HEK293 (cell line): ENCODE measurements at regions not wholly inside any gene's neighbourhood (a gene's known extent, or its start where the extent isn't known, plus 50 kb on each side); places are given as distances from the start of the nearest gene placed in this dataset.

Source experiments
- CTCF ChIA-PET: fragments of 350-600 bp; formaldehyde crosslinking; extraction: SDS; loops from one replicate; lab custom pipeline; 2021; ENCODE audit warnings: antibody characterized with exemption; lab: Yijun Ruan, JAX
- POLR2A ChIA-PET: fragments of 300-600 bp; formaldehyde crosslinking; extraction: SDS; loops from one replicate; lab custom pipeline; 2020; ENCODE audit warnings: antibody characterized with exemption, inconsistent platforms; lab: Yijun Ruan, JAX
- H3K27ac ChIP-seq: fragments of 200-500 bp; sonication (Bioruptor generic); 2 replicates; pipeline ENCODE4 v1.5.1; 2014; ENCODE audit warnings: low read depth, low read length, control low read depth, inconsistent platforms; ENCODE audit errors: extremely low read depth
- H3K36me3 ChIP-seq, 2 experiments: fragments of 200-500 bp in 1 of 2; sonication (Bioruptor generic) in 1 of 2; 1 replicate in 1 of 2; 2 replicates in 1 of 2; pipeline ENCODE4 v1.5.1; 2014 to 2017; ENCODE audit warnings: inconsistent platforms in 2 of 2, low read length in 2 of 2; ENCODE audit not compliant: control insufficient read depth in 2 of 2, insufficient read depth in 1 of 2
- H3K4me1 ChIP-seq: fragments of 200-500 bp; sonication (Bioruptor generic); 2 replicates; pipeline ENCODE4 v1.5.1; 2014; ENCODE audit warnings: mild to moderate bottlenecking, low read length, inconsistent platforms; ENCODE audit not compliant: control insufficient read depth, insufficient read depth
- H3K4me3 ChIP-seq: 2 replicates; pipeline ENCODE4 v1.5.1; 2011; ENCODE audit warnings: low read depth, mild to moderate bottlenecking, control low read depth, low read length, moderate library complexity
- H3K9me3 ChIP-seq: fragments of 200-500 bp; sonication (Bioruptor generic); 2 replicates; pipeline ENCODE4 v1.5.1; 2014; ENCODE audit warnings: low read depth, low read length, inconsistent platforms; ENCODE audit not compliant: control insufficient read depth, insufficient read depth
- BCL11A ChIP-seq: fragments of 450-650 bp; formaldehyde crosslinking; IDR thresholded peaks from 2 replicates; pipeline ENCODE4 v1.5.1; 2016; ENCODE audit warnings: low read depth, missing biosample characterization, missing genetic modification characterization
- TCF7L2 ChIP-seq: IDR thresholded peaks from 2 replicates; pipeline ENCODE4 v1.6.1; 2011; ENCODE audit warnings: low read depth, mild to moderate bottlenecking, inconsistent platforms, low read length, moderate library complexity, borderline replicate concordance
- ZEB2 ChIP-seq: fragments of 450-650 bp; formaldehyde crosslinking; IDR thresholded peaks from 2 replicates; pipeline ENCODE4 v1.5.1; 2016; ENCODE audit warnings: missing biosample characterization, missing genetic modification characterization
- ZNF132 ChIP-seq: fragments of 450-650 bp; formaldehyde crosslinking; IDR thresholded peaks from 2 replicates; pipeline ENCODE4 v1.5.1; 2017; ENCODE audit warnings: missing biosample characterization, missing genetic modification characterization, borderline replicate concordance
- ZNF146 ChIP-seq: fragments of 450-650 bp; formaldehyde crosslinking; IDR thresholded peaks from 2 replicates; pipeline ENCODE4 v1.5.1; 2016; ENCODE audit warnings: missing biosample characterization, missing genetic modification characterization
- ZNF274 ChIP-seq, 2 experiments: fragments of 200-500 bp in 1 of 2; fragments of 450-650 bp in 1 of 2; sonication (Bioruptor generic) in 1 of 2; formaldehyde crosslinking in 1 of 2; IDR thresholded peaks; 2 replicates each; pipeline versions ENCODE4 v1.5.1 to v1.6.1; 2014 to 2016; ENCODE audit warnings: borderline replicate concordance in 1 of 2, inconsistent platforms in 1 of 2, low read length in 1 of 2, missing biosample characterization in 1 of 2, missing genetic modification characterization in 1 of 2
- ZNF350 ChIP-seq: fragments of 450-650 bp; formaldehyde crosslinking; IDR thresholded peaks from 2 replicates; pipeline ENCODE4 v1.5.0; 2017; ENCODE audit warnings: missing biosample characterization, mild to moderate bottlenecking, missing genetic modification characterization
- ZNF404 ChIP-seq: fragments of 450-650 bp; formaldehyde crosslinking; IDR thresholded peaks from 2 replicates; pipeline ENCODE4 v1.5.1; 2017; ENCODE audit warnings: missing biosample characterization, missing genetic modification characterization
- ZNF433 ChIP-seq: fragments of 450-650 bp; formaldehyde crosslinking; IDR thresholded peaks from 2 replicates; pipeline ENCODE4 v1.5.1; 2016; ENCODE audit warnings: missing biosample characterization, missing genetic modification characterization, low read depth
- ZNF529 ChIP-seq: fragments of 450-650 bp; formaldehyde crosslinking; IDR thresholded peaks from 2 replicates; pipeline ENCODE4 v1.5.1; 2017; ENCODE audit warnings: missing genetic modification characterization, missing biosample characterization; ENCODE audit not compliant: insufficient replicate concordance
- ZNF530 ChIP-seq: fragments of 450-650 bp; formaldehyde crosslinking; IDR thresholded peaks from 2 replicates; pipeline ENCODE4 v1.5.1; 2016; ENCODE audit warnings: low read depth, missing biosample characterization, missing genetic modification characterization
- ZSCAN23 ChIP-seq: fragments of 450-650 bp; formaldehyde crosslinking; IDR thresholded peaks from 2 replicates; pipeline ENCODE4 v1.5.1; 2016; ENCODE audit warnings: missing biosample characterization, missing genetic modification characterization
- TF ChIP-seq, protein P1 (sequence below): fragments of 450-650 bp; formaldehyde crosslinking; IDR thresholded peaks from 2 replicates; pipeline ENCODE4 v1.5.1; 2016; ENCODE audit warnings: missing biosample characterization, missing genetic modification characterization
- TF ChIP-seq, protein P2 (sequence below): IDR thresholded peaks from 2 replicates; pipeline ENCODE4 v1.6.1; 2011; ENCODE audit warnings: mild to moderate bottlenecking, low read depth, low read length, borderline replicate concordance
- TF ChIP-seq, protein P3 (sequence below): fragments of 450-650 bp; formaldehyde crosslinking; IDR thresholded peaks from 2 replicates; pipeline ENCODE4 v1.5.1; 2016; ENCODE audit warnings: missing biosample characterization, missing genetic modification characterization
- TF ChIP-seq, protein P4 (sequence below): fragments of 450-650 bp; formaldehyde crosslinking; IDR thresholded peaks from 2 replicates; pipeline ENCODE4 v1.5.1; 2016; ENCODE audit warnings: missing biosample characterization, missing genetic modification characterization

DNA sequence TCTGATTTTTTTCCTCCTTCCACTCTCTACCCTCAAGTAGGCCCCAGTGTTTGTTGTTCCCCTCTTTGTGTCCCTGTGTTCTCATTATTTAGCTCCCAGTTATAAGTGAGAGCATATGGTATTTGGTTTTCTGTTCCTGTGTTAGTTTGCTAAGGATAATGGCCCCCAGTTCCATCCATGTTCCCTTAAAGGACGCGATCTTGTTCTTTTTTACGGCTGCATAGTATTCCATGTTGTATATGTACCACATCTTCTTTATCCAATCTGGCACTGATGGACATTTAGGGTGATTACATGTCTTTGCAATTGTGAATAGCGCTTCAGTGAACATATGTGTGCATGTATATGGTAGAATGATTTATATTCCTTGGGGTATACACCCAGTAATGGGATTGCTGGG is 54.5 kb upstream of the BTC start:
- POLR2A ChIA-PET: no interaction called here
- CTCF ChIA-PET: no interaction called here
- TF ChIP-seq, protein P1, sequence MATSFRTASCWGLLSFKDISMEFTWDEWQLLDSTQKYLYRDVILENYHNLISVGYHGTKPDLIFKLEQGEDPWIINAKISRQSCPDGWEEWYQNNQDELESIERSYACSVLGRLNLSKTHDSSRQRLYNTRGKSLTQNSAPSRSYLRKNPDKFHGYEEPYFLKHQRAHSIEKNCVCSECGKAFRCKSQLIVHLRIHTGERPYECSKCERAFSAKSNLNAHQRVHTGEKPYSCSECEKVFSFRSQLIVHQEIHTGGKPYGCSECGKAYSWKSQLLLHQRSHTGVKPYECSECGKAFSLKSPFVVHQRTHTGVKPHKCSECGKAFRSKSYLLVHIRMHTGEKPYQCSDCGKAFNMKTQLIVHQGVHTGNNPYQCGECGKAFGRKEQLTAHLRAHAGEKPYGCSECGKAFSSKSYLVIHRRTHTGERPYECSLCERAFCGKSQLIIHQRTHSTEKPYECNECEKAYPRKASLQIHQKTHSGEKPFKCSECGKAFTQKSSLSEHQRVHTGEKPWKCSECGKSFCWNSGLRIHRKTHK (tag by site-specific recombination): no peak
- TF ChIP-seq ZNF146: peak; percentile 62; the same call in 1 of the 2 replicates
- Histone ChIP-seq H3K36me3 (no peaks in the 10 kb centered on the region), H3K9me3 (no peaks in the 10 kb centered on the region), H3K4me3 (no peak overlapping the region), H3K4me1 (no peaks in the 10 kb centered on the region), H3K27ac (no peak overlapping the region)

DNA sequence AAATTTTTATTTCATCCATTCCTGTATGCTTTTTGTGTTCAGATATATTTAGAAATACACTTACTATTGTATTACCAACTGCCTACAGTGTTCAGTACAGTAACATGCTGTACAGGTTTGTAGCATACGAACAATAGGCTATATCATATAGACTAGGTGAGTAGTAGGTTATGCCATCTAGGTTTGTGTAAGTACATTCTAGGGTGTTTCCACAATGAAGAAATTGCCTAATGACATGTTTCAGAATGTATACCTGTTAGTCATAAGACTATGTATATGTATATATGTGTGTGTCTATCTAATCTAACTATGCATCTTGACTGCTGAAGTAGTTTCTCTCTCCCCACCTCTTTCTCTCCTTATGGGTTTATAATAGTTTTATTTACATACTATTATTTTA is 51.5 kb upstream of the BTC start:
- POLR2A ChIA-PET: no interaction called here
- TF ChIP-seq ZNF146 (no peak), ZNF132 (tag by site-specific recombination) (no peak), TCF7L2 (no peak), ZEB2 (tag by site-specific recombination) (no peak), ZNF350 (tag by site-specific recombination) (no peak), ZNF529 (tag by site-specific recombination) (no peak), ZNF404 (tag by site-specific recombination) (no peak), ZNF274 (IDR thresholded peaks at IDR 0.05; ENCODE audit: low read length) (no peak), ZNF274 (tag by site-specific recombination; IDR thresholded peaks at IDR 0.05; ENCODE audit: borderline replicate concordance) (no peak), ZSCAN23 (tag by site-specific recombination) (no peak), BCL11A (tag by site-specific recombination) (no peak), ZNF433 (tag by site-specific recombination) (no peak), ZNF530 (tag by site-specific recombination) (no peak)
- TF ChIP-seq, protein P2, sequence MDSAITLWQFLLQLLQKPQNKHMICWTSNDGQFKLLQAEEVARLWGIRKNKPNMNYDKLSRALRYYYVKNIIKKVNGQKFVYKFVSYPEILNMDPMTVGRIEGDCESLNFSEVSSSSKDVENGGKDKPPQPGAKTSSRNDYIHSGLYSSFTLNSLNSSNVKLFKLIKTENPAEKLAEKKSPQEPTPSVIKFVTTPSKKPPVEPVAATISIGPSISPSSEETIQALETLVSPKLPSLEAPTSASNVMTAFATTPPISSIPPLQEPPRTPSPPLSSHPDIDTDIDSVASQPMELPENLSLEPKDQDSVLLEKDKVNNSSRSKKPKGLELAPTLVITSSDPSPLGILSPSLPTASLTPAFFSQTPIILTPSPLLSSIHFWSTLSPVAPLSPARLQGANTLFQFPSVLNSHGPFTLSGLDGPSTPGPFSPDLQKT: no peak
- TF ChIP-seq, protein P3, sequence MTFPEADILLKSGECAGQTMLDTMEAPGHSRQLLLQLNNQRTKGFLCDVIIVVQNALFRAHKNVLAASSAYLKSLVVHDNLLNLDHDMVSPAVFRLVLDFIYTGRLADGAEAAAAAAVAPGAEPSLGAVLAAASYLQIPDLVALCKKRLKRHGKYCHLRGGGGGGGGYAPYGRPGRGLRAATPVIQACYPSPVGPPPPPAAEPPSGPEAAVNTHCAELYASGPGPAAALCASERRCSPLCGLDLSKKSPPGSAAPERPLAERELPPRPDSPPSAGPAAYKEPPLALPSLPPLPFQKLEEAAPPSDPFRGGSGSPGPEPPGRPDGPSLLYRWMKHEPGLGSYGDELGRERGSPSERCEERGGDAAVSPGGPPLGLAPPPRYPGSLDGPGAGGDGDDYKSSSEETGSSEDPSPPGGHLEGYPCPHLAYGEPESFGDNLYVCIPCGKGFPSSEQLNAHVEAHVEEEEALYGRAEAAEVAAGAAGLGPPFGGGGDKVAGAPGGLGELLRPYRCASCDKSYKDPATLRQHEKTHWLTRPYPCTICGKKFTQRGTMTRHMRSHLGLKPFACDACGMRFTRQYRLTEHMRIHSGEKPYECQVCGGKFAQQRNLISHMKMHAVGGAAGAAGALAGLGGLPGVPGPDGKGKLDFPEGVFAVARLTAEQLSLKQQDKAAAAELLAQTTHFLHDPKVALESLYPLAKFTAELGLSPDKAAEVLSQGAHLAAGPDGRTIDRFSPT: no peak
- TF ChIP-seq, protein P4, sequence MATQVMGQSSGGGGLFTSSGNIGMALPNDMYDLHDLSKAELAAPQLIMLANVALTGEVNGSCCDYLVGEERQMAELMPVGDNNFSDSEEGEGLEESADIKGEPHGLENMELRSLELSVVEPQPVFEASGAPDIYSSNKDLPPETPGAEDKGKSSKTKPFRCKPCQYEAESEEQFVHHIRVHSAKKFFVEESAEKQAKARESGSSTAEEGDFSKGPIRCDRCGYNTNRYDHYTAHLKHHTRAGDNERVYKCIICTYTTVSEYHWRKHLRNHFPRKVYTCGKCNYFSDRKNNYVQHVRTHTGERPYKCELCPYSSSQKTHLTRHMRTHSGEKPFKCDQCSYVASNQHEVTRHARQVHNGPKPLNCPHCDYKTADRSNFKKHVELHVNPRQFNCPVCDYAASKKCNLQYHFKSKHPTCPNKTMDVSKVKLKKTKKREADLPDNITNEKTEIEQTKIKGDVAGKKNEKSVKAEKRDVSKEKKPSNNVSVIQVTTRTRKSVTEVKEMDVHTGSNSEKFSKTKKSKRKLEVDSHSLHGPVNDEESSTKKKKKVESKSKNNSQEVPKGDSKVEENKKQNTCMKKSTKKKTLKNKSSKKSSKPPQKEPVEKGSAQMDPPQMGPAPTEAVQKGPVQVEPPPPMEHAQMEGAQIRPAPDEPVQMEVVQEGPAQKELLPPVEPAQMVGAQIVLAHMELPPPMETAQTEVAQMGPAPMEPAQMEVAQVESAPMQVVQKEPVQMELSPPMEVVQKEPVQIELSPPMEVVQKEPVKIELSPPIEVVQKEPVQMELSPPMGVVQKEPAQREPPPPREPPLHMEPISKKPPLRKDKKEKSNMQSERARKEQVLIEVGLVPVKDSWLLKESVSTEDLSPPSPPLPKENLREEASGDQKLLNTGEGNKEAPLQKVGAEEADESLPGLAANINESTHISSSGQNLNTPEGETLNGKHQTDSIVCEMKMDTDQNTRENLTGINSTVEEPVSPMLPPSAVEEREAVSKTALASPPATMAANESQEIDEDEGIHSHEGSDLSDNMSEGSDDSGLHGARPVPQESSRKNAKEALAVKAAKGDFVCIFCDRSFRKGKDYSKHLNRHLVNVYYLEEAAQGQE (tag by site-specific recombination): no peak
- CTCF ChIA-PET: no interaction called here
- Histone ChIP-seq H3K4me3 (no peak overlapping the region), H3K36me3 (no peaks in the 10 kb centered on the region), H3K27ac (no peak overlapping the region), H3K4me1 (no peaks in the 10 kb centered on the region), H3K9me3 (no peaks in the 10 kb centered on the region)
